PFSK-1 (cell line): ENCODE measurements at regions not wholly inside any gene's neighbourhood (a gene's known extent, or its start where the extent isn't known, plus 50 kb on each side); places are given as distances from the start of the nearest gene placed in this dataset.

Source experiments
- FOXP2 ChIP-seq: optimal IDR thresholded peaks from 2 replicates; pipeline ENCODE3; 2011; ENCODE audit warnings: borderline replicate concordance, control low read depth, inconsistent platforms; ENCODE audit not compliant: insufficient read depth; ENCODE audit errors: extremely low read length, extremely low read depth
- POLR2AphosphoS5 ChIP-seq: IDR thresholded peaks from 2 replicates; pipeline ENCODE4 v1.6.1; 2012; ENCODE audit warnings: low read depth, mild to moderate bottlenecking, control low read depth, low read length, moderate library complexity
- SIN3A ChIP-seq: IDR thresholded peaks from 2 replicates; pipeline ENCODE4 v1.6.1; 2012; ENCODE audit warnings: mild to moderate bottlenecking, low read length, moderate library complexity, borderline replicate concordance; ENCODE audit not compliant: insufficient read depth
- TAF1 ChIP-seq: IDR thresholded peaks from 2 replicates; pipeline ENCODE4 v1.6.1; 2012; ENCODE audit warnings: low read length, control low read depth, borderline replicate concordance; ENCODE audit not compliant: insufficient read depth
- TF ChIP-seq, protein P1 (sequence below), 2 experiments: IDR thresholded peaks; 2 replicates each; pipeline versions ENCODE4 v1.6.1 to v1.8.0; 2011 to 2012; ENCODE audit warnings: low read depth in 2 of 2, low read length in 2 of 2, control low read depth in 1 of 2, inconsistent platforms in 1 of 2, mild to moderate bottlenecking in 1 of 2, moderate library complexity in 1 of 2; ENCODE audit not compliant: insufficient read depth in 1 of 2

DNA sequence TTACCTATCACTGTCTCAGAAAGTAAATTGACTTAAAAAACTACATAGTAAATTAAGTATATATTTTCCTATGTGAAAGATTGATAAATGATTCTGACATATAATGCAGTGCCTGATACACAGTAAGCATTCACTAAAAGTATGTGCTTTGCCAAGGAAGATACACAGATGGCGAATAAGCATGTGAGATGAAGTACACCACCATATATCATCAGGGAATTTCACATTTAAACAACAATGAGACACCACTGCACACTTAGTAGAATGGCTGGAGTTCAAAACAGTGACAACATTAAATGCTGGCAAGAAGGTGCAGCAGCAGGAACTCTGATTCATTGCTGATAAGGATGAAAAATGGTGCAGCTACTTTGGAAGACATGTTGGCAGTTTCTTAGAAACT, 1118.8 kb downstream of the DTWD2 start:
- TF ChIP-seq FOXP2 (no peak), POLR2AphosphoS5 (no peak), SIN3A (no peak), TAF1 (no peak)
- TF ChIP-seq, protein P1, sequence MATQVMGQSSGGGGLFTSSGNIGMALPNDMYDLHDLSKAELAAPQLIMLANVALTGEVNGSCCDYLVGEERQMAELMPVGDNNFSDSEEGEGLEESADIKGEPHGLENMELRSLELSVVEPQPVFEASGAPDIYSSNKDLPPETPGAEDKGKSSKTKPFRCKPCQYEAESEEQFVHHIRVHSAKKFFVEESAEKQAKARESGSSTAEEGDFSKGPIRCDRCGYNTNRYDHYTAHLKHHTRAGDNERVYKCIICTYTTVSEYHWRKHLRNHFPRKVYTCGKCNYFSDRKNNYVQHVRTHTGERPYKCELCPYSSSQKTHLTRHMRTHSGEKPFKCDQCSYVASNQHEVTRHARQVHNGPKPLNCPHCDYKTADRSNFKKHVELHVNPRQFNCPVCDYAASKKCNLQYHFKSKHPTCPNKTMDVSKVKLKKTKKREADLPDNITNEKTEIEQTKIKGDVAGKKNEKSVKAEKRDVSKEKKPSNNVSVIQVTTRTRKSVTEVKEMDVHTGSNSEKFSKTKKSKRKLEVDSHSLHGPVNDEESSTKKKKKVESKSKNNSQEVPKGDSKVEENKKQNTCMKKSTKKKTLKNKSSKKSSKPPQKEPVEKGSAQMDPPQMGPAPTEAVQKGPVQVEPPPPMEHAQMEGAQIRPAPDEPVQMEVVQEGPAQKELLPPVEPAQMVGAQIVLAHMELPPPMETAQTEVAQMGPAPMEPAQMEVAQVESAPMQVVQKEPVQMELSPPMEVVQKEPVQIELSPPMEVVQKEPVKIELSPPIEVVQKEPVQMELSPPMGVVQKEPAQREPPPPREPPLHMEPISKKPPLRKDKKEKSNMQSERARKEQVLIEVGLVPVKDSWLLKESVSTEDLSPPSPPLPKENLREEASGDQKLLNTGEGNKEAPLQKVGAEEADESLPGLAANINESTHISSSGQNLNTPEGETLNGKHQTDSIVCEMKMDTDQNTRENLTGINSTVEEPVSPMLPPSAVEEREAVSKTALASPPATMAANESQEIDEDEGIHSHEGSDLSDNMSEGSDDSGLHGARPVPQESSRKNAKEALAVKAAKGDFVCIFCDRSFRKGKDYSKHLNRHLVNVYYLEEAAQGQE (IDR thresholded peaks at IDR 0.05; ENCODE audit: insufficient read depth in 1 of 2, low read depth in 2 of 2, low read length in 2 of 2) = no peak

DNA sequence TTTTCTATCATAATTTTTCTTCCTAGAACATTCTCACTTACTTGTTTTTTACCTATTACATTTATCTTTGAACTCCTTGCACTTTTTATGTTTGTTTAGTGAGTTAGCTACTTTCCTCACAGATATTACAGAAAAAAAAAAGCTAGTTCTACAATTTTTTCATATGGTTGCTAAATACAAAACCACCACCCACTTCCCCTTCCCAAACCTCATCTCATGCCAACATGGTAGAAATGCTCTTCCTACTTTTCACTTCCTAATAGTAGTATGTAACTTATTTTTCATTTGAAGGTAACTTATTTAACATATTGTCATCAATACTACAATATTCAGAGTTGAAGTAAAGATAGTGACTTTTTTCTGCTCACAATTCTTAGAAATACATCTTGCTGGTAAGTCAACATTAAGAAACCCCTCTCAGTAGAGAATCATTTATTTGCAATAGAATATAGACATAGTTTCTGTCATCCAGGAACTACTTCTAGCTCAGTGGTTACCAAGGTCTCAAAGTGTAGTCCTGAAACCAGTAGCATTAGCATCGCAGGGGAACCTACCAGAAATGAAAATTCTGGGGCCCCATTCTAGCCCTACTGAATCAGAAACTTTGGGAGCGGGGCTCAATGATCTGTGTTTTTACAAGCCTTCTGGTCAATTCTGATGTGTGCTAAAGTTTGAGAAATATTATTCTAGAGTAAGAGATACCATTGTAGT, 1124.6 kb downstream of the DTWD2 start:
- no peak for TF ChIP-seq SIN3A
- no peak for TF ChIP-seq FOXP2
- no peak for TF ChIP-seq TAF1
- TF ChIP-seq POLR2AphosphoS5 = no peak
- TF ChIP-seq, protein P1 (IDR thresholded peaks at IDR 0.05; ENCODE audit: insufficient read depth in 1 of 2, low read depth in 2 of 2, low read length in 2 of 2) = no peak

DNA sequence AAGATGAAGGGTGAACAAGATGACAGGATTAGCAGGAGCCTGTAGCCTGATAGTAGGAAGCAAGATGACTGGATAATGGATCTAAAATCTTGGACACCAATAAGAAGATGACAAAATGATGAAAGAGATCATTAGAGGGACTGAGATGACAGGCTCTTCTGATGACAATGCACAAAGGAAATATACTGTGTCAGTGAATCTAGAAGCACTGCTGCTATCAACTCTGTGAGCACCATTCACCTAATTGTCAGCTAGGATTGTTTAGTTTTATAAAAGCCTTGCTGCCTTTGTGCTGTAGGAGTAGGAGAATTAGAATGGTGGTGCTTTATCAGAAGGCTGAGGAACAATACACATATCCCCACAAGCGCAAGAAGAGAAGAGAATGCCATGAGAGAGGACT, 1127.8 kb downstream of the DTWD2 start:
- TF ChIP-seq SIN3A (no peak), FOXP2 (no peak), TAF1 (no peak), POLR2AphosphoS5 (no peak)
- TF ChIP-seq, protein P1 (IDR thresholded peaks at IDR 0.05; ENCODE audit: insufficient read depth in 1 of 2, low read depth in 2 of 2, low read length in 2 of 2) = no peak

DNA sequence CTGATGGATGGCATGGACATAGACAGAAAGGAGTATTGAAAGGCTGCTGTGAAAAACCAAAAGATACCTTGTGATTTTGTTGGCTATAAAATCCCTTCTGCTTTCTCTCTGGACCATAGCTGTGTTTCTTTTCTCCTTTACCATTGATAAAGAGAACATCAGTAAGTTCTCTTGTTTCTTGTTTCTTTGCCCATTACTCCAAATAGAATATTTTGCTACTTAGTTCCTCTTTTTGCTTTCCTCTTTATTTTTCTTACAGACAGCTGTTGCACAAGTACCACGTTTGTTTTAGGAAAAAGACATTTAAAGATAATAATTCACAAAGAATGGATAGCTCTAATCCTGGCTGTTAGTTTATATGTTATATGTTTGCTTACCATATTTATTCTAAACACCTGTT, 1129.2 kb downstream of the DTWD2 start:
- TF ChIP-seq POLR2AphosphoS5 = no peak
- TF ChIP-seq, protein P1 (IDR thresholded peaks at IDR 0.05; ENCODE audit: insufficient read depth in 1 of 2, low read depth in 2 of 2, low read length in 2 of 2) = no peak
- no peak for TF ChIP-seq TAF1
- TF ChIP-seq SIN3A = no peak
- no peak for TF ChIP-seq FOXP2

DNA sequence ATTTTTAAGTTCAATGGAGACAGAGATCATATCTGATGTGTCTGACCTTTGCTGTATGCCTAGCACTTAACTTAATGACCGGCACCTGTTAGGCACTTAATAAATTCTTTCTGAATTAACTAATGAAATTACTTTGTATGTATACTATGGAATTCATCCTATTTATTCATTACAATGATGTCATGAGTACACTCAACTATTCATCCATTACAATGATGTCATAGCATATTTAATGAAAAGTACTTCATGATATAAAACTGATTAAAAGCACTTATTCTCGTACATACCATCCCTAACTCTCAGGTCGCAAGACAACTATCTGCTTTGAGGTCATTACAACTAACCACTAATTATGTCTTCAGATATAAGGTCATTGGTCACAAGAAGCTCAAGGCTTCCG, 1131.6 kb downstream of the DTWD2 start:
- TF ChIP-seq POLR2AphosphoS5 (no peak), FOXP2 (no peak), SIN3A (no peak)
